ENCODE measurements at regions not wholly inside any gene's neighbourhood (a gene's known extent, or its start where the extent isn't known, plus 50 kb on each side); places are given as distances from the start of the nearest gene placed in this dataset.

- TF ChIP-seq CTCF (IDR thresholded peaks at IDR 0.05) (no peak), POLR2A (IDR thresholded peaks at IDR 0.05) (no peak)
Observed at GRCh38 chr9:74025402-74025925, 471.7 kb upstream of the RORB start.
